ENCODE measurements at regions not wholly inside any gene's neighbourhood (a gene's known extent, or its start where the extent isn't known, plus 50 kb on each side); places are given as distances from the start of the nearest gene placed in this dataset.

DNA sequence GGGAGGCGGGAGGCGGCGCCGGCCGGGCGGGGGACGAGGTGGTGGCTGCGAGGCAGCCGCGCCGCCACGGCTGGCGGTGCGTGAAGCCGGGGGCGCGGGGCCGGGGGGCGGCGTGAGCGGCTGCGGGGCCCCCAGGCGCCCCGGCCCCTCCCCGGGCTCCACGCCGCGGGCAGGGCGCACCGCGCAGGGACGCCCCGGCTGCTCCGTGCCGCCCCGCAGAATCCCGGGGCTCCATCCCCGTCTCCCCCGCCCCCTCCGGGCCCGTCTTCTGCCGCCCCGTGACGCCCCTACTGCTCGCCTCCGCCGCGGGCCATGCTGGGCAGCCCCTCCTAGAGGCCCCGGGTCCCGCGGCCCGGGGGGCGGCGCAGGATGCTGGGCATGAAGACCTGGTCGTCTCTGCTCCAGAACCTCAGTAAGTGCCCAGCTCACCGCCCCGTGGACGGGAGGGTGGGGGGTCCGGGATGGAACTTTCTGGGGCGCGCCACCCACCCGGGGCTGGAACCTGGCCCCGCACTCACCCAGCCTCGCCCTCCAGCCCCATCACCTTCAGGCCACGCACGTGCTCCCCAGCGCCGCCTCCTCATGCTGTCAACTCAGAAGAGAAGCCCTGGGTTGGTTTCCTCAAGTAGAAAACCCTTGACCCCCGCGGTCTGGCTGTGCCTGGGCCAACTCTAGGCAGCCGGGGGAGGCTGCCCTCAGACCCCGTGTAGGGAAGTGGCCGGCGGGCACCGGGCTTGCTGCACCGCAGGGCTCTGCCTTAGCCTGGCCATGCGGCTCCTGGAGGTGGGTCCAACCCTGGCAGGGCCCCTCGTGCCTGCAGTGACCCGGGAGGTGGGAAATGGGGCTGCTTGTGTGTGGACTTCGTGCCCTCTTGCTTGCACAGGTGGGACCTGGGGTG is 150.2 kb upstream of the GSE1 start:
- H3K9me3 ChIP-seq (ENCODE audit: control insufficient read depth, low read length) = no peaks in the 10 kb centered on the region
- Mint-ChIP-seq H3K27ac (no peak overlapping the region), H3K36me3 (ENCODE audit: low read depth) (no peaks in the 10 kb centered on the region), H3K27me3 (ENCODE audit: insufficient read depth) (peaks cover 27% of the 10 kb centered on the region), H3K4me3 (peak overlapping the region; percentile 59), H3K9me3 (no peaks in the 10 kb centered on the region), H3K4me1 (peaks cover 25% of the 10 kb centered on the region)
- no peak overlapping the region for H3K9ac ChIP-seq (ENCODE audit: extremely low read depth, low read length, poor library complexity, severe bottlenecking)
- TF ChIP-seq, protein P1, sequence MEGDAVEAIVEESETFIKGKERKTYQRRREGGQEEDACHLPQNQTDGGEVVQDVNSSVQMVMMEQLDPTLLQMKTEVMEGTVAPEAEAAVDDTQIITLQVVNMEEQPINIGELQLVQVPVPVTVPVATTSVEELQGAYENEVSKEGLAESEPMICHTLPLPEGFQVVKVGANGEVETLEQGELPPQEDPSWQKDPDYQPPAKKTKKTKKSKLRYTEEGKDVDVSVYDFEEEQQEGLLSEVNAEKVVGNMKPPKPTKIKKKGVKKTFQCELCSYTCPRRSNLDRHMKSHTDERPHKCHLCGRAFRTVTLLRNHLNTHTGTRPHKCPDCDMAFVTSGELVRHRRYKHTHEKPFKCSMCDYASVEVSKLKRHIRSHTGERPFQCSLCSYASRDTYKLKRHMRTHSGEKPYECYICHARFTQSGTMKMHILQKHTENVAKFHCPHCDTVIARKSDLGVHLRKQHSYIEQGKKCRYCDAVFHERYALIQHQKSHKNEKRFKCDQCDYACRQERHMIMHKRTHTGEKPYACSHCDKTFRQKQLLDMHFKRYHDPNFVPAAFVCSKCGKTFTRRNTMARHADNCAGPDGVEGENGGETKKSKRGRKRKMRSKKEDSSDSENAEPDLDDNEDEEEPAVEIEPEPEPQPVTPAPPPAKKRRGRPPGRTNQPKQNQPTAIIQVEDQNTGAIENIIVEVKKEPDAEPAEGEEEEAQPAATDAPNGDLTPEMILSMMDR (conservative IDR thresholded peaks at IDR 0.05) = no peak
- no peak overlapping the region for H3K27ac ChIP-seq (ENCODE audit: low read depth, low read length)
- H3K27me3 ChIP-seq (ENCODE audit: control insufficient read depth, insufficient read depth, low read length, poor library complexity, severe bottlenecking) = peaks cover 15% of the 10 kb centered on the region
- no peak overlapping the region for H3K4me3 ChIP-seq (ENCODE audit: low read length)
- H3K4me1 ChIP-seq (ENCODE audit: control insufficient read depth, insufficient read depth, low read length) = peaks cover 21% of the 10 kb centered on the region
- 4 to 15% methylated on average over 15 to 79 of the region's 80 CpGs for WGBS, 2 experiments (ENCODE audit: insufficient coverage in 1 of 2, insufficient read length in 1 of 2)
- no peaks in the 10 kb centered on the region for H3K36me3 ChIP-seq (ENCODE audit: control insufficient read depth, insufficient read depth, low read length)
- DNase-seq = peak; percentile 67

DNA sequence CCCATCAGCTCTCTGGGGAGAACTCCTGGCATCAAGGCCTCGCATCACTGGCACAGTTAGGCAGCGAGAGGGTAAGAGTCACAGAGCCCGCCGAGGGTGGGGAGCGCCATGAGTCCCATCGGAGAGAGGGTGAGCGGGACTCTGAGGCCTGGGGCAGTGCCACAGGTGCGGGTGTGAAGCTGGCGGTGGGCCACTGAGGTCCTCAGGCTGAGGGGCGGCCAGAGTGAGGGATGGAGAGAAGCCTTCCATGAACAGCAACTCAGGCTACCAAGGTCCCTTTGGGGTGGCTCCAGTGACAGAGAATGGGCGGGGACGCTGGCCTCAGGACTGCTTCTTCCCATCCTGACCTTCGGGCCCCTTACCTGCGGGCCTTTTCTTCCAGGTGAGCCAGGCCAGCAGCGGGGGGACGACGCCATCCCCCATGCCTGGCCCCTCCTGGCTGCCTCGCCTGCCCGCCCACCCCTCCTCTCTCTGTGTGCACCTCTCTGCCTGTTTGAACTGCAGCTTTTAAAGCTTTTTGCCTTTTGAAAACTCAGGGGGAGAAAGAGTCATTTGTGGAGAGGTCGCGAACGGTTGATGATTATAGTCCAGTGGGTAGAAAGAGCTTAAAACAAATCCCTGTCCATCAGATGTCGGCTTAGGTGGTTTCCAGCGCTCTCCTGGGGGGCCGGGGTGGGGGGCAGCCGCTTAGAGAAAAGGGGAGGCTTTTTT is 149.3 kb upstream of the GSE1 start:
- WGBS, 2 experiments (ENCODE audit: insufficient coverage in 1 of 2, insufficient read length in 1 of 2) = 91 to 93% methylated on average over 14 to 26 of the region's 26 CpGs
- peaks cover 21% of the 10 kb centered on the region for H3K4me1 ChIP-seq (ENCODE audit: control insufficient read depth, insufficient read depth, low read length)
- no peak for DNase-seq
- Mint-ChIP-seq H3K4me1 (peaks cover 25% of the 10 kb centered on the region), H3K27me3 (ENCODE audit: insufficient read depth) (peaks cover 27% of the 10 kb centered on the region), H3K9me3 (no peaks in the 10 kb centered on the region), H3K36me3 (ENCODE audit: low read depth) (no peaks in the 10 kb centered on the region), H3K4me3 (peak overlapping the region; percentile 59), H3K27ac (no peak overlapping the region)
- H3K27me3 ChIP-seq (ENCODE audit: control insufficient read depth, insufficient read depth, low read length, poor library complexity, severe bottlenecking) = peaks cover 15% of the 10 kb centered on the region
- no peak overlapping the region for H3K4me3 ChIP-seq (ENCODE audit: low read length)
- no peak overlapping the region for H3K9ac ChIP-seq (ENCODE audit: extremely low read depth, low read length, poor library complexity, severe bottlenecking)
- TF ChIP-seq, protein P1 (conservative IDR thresholded peaks at IDR 0.05) = no peak
- no peak overlapping the region for H3K27ac ChIP-seq (ENCODE audit: low read depth, low read length)
- H3K9me3 ChIP-seq (ENCODE audit: control insufficient read depth, low read length) = no peaks in the 10 kb centered on the region
- no peaks in the 10 kb centered on the region for H3K36me3 ChIP-seq (ENCODE audit: control insufficient read depth, insufficient read depth, low read length)

DNA sequence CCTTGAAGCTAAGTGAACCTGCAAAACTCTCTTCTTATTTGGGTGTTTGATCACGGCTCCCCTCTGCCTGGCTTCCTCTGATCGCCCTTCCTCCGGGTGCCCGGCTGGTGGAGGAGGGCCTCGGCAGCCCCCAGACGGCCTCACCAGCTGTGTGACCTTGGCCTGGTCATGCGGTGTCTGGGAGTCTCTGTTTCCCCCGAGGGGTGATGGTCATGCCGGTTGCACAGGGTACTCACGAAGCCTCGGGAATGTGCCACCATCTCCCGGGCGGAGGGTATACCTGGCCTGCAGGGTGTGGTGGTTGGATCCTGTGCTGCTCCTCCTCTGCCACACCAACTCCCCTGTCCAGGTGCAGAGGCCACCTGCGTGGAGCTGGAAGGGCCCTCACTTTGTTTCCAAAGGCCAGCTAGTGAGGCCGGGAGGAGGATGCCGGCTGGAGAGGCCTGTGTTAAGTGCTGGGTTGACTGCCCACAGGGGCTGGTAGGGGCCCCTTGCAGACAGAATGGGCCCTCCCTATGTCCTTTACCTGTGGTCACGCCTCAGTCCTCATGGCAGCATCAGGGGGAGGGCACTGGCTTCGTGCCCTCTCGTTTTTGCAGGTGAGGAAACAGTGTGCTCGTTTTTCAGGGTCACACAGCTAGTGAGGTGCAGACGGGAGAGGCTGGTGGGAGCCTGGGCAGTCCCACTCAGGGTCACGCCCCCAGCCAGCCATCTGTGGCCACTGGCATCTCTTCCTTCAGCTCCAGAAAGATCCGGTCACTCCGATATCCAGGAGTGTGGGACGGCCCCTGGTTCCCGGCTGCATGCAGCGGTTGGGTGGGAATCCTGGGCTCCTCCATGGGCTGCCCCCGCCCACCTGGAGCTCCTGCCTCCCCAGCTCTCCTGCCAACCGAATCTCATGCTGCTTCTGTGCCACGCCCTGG is 148.5 kb upstream of the GSE1 start:
- 88 to 91% methylated on average over 19 to 30 of the region's 30 CpGs for WGBS, 2 experiments (ENCODE audit: insufficient coverage in 1 of 2, insufficient read length in 1 of 2)
- peaks cover 21% of the 10 kb centered on the region for H3K4me1 ChIP-seq (ENCODE audit: control insufficient read depth, insufficient read depth, low read length)
- no peaks in the 10 kb centered on the region for H3K9me3 ChIP-seq (ENCODE audit: control insufficient read depth, low read length)

More for the DNA sequence above, 148.5 kb upstream of the GSE1 start:
- Histone ChIP-seq H3K9ac (ENCODE audit: extremely low read depth, low read length, poor library complexity, severe bottlenecking) (no peak overlapping the region), H3K36me3 (ENCODE audit: control insufficient read depth, insufficient read depth, low read length) (no peaks in the 10 kb centered on the region), H3K4me3 (ENCODE audit: low read length) (no peak overlapping the region), H3K27ac (ENCODE audit: low read depth, low read length) (no peak overlapping the region), H3K27me3 (ENCODE audit: control insufficient read depth, insufficient read depth, low read length, poor library complexity, severe bottlenecking) (peaks cover 15% of the 10 kb centered on the region)
- H3K27ac Mint-ChIP-seq = no peak overlapping the region
- H3K4me1 Mint-ChIP-seq = peaks cover 25% of the 10 kb centered on the region
- DNase-seq = no peak
- TF ChIP-seq, protein P1 (conservative IDR thresholded peaks at IDR 0.05) = no peak
- no peaks in the 10 kb centered on the region for H3K36me3 Mint-ChIP-seq (ENCODE audit: low read depth)
- H3K27me3 Mint-ChIP-seq (ENCODE audit: insufficient read depth) = peaks cover 19% of the 10 kb centered on the region
- H3K9me3 Mint-ChIP-seq = no peaks in the 10 kb centered on the region
- H3K4me3 Mint-ChIP-seq = no peak overlapping the region

Measured in endodermal cell (in vitro differentiated cells).